ENCODE measurements at regions not wholly inside any gene's neighbourhood (a gene's known extent, or its start where the extent isn't known, plus 50 kb on each side); places are given as distances from the start of the nearest gene placed in this dataset.

GRCh38 chr12:85639834-85640233 lies 196.4 kb downstream of the RASSF9 start:
- DNase-seq (ENCODE audit: low spot score), result no peak

DNA sequence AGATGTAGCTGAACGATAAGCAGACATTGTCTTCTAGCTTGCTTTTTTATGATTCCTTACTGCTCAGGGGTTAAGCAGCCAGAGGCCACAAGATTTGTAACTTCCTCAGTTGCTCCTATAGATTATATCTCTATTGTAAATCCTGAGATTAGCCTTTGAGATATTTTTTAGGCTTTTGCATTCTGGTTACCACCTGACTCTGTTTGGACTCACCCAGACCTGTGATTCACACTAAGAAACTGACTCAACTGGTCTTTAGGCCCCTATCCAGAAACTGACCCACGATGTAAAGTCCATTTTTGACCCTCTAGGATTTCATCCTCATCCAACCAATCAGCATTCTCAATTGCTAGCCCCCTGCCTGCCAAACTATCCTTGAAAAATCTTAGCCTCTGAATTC lies 194.4 kb downstream of the RASSF9 start:
- no peak for DNase-seq (ENCODE audit: low spot score)

GRCh38 chr12:85642288-85642687 lies 193.9 kb downstream of the RASSF9 start:
- no peak for DNase-seq (ENCODE audit: low spot score)

- DNase-seq (ENCODE audit: low spot score), result no peak
Measured at GRCh38 chr12:85642808-85643207, 193.4 kb downstream of the RASSF9 start.

DNA sequence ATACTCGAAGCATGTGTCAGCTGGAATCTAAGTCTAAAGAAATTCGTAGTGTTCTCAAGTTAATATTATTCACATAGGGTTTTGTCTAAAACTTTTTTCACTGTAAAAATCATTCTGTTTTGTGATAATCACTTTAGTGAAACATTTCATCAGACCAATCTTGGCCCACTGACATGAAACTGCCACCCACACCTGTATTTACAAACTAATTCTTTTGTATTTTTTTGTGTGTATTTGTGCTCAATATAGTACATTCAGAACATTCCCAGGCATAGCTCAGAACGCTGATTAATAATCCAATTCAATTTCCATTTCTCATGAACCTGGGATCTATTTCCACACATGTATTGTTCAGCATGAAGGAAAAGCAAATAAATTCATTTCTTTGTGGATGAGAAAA lies 191.7 kb downstream of the RASSF9 start:
- no peak for DNase-seq (ENCODE audit: low spot score)

GRCh38 chr12:85653731-85654455 lies 182.3 kb downstream of the RASSF9 start:
- no peak for DNase-seq (ENCODE audit: low spot score)

DNA sequence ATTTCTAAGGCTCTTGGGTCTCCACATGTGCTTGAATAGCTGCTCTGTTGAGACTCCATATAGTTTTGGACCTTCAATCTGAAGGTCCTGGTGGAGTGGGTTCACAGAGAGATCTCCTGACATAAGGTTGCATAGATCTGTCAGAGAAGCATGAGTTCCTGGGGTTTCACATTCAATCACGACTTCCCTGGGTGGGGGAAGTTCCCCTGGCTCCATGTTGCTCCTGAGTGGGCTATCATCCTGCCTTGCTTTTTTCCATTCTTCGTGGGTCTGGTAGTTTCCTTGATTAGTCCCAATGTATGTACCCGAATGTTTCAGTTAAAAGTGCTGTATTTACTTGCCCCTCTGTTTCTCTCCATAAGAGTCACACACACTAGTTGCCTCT lies 181.8 kb downstream of the RASSF9 start:
- DNase-seq (ENCODE audit: low spot score), result no peak

DNA sequence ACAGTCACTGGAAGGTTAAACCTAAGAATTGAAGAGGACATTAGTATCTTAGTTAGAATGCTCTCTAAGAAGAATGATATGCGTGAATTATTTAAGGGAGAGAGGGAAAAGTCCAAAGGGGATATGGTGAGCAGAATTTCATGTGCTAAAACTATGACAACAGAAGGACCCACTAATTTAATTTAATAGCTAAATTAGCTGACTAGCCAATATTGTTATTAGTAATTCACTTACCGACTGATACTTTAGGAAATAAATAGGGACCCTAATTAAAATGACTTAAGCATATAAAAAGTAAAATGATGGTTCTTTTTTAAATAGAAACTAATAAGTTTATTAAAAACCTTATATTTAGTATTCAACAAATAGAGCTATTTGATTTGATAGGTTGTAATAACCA lies 179.6 kb downstream of the RASSF9 start:
- no peak for DNase-seq (ENCODE audit: low spot score)

DNA sequence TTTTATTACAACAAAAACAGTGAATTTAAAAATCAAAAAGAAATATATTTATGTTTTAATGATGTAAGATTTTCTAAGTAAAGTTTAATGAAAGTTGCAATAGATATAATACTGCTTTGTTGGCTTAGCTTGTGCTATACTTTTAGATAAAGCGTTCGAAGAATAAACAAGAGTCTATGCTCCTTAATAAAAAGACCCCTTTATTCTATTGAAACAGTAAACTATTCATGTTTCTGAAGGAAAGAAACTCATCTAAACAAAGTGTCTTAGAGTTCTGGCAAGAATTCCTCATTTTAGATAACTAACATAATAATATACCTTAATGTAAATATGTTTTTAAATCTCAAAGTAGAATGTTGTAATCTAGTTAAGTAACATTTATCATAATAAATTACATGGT lies 179.0 kb downstream of the RASSF9 start:
- no peak for DNase-seq (ENCODE audit: low spot score)

DNA sequence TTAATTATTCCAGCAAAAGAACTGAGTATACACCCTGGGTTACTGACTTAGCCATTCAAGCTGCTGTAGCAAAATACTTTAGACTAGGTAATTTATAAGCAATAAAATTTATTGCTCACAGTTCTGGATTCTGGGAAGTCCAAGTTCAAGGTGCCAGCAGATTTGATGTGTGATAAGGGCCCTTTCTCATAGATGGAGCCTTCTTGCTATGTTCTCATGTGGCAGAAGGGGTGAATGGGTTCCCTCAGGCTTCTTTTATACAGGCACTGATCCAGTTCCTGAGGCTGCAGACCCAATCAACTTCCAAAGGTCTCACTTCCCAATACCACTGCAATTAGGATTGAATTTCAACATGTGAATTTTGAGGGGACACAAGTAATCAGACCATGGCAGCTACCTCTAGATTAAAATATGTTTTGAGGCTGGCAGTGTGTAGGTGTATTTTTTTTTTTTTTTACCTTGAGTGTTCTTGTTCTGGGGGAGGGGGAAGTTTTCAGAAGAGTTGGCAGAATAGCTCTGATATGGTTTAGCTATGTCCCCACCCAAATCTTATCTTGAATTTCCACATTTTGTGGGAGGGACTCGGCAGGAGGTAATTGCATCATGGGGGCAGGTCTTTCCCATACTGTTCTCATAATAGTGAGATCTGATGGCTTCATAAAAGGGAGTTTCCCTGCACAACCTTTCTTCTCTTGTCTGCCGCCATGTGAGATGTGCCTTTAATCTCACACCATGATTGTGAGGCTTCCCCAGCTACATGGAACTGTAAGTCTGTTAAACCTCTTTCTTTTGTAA lies 178.2 kb downstream of the RASSF9 start:
- DNase-seq (ENCODE audit: low spot score), result no peak

DNA sequence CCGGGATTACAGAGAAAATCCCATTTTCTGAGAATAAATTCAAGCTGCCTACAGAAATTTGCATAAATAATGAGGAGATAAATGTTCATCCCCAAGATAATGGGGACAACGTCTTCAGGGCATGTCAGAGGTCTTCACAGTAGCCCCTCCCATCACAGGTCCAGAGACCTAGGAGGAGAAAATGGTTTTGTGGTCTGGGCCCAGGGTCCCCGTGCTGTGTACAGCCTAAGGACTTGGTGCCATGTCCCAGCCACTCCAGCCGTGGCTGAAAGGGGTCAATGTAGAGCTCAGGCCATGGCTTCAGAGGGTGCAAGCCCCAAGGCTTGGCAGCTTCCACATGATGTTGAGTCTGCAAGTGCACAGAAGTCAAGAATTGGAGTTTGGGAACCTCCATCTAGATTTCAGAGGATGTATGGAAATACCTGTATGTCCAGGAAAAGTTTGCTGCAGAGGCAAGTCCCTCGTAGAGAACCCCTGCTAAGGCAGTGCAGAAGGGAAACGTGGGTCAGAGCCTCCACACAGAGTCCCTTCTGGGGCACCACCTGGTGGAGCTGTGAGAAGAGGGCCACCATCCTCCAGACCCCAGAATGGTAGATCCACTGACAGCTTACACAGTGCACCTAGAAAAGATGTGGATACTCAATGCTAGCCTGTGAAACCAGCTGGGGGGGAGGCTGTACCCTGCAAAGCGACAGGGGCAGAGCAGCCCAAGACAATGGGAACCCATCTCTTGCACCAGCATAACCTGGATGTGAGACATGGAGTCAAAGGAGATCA lies 176.3 kb downstream of the RASSF9 start:
- no peak for DNase-seq (ENCODE audit: low spot score)

DNA sequence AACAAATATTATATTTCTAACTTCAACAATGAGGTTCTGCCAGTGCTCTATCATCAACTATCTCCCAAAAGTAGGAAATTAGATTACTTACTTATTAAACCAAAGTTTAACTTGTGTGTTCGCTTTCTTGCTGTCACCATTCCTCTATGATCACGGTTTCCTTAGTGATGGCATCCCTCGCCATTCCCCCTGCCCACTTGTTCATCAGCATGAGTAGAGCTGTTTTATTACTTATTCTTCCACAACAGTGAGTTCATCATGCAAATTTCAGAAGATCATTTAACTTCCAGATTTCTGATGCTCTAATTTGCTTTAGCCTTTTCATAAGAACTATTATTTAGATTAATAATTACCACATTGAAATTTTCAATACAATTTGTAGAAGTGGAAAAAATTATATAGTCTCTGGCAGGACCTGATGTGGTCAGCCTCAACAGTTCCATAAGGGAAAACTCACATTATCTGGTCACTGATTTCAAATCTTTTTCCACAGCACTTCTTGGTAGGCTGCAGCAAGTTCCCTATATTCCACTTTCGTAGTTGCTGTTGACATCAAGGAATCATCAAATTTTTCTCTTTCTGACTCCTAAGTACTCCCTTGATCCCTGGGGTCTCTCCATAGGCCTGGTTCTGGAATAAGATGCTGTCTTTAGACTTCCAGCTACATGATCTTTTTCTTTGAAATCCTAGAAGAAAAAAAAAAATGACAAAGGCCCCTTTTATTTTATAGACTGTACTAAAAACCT lies 174.6 kb downstream of the RASSF9 start:
- no peak for DNase-seq (ENCODE audit: low spot score)

- DNase-seq (ENCODE audit: low spot score), result no peak
Measured at GRCh38 chr12:85662207-85662602, 174.0 kb downstream of the RASSF9 start.

- DNase-seq (ENCODE audit: low spot score), result no peak
Measured at GRCh38 chr12:85663631-85664030, 172.6 kb downstream of the RASSF9 start.

DNA sequence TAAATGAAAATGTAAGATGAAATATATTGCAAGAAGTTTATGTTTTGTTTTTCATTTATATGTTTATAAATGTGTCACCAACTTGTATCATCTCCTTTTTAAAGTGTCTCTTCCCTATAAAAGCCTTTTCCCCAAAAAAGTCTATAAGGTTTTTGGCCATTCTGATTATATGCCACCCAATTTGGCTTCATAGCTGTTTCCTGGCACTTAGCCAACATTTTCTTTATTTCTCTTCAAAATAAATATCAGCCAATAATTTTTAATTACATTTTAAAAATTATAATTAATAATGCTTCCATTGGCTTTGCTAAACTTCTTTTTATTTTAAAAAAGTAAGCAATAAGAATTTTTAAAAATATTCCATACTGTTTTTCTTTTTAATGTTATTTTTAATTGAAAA lies 171.8 kb downstream of the RASSF9 start:
- no peak for DNase-seq (ENCODE audit: low spot score)

DNA sequence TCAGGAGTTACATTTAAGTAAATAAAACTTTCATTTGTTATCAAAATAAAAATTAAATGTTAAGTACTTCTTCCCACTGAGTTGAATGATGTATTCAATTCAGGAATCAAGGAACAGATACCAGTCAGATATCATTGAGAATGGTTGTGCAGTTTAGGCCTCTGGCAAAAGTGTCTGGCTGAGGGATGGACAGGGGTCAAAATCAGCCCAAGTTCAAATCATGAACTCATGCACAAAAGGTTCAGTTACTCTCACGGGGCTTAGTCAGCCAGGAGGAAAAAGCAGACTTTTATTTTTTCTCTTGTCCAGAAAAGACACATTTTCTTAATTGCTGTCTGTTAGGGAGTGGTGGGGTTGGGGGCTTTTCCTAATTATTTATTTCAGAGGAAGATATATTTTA lies 166.3 kb downstream of the RASSF9 start:
- no peak for DNase-seq (ENCODE audit: low spot score)

- no peak for DNase-seq (ENCODE audit: low spot score)
Measured at GRCh38 chr12:85672436-85672835, 163.8 kb downstream of the RASSF9 start.

DNA sequence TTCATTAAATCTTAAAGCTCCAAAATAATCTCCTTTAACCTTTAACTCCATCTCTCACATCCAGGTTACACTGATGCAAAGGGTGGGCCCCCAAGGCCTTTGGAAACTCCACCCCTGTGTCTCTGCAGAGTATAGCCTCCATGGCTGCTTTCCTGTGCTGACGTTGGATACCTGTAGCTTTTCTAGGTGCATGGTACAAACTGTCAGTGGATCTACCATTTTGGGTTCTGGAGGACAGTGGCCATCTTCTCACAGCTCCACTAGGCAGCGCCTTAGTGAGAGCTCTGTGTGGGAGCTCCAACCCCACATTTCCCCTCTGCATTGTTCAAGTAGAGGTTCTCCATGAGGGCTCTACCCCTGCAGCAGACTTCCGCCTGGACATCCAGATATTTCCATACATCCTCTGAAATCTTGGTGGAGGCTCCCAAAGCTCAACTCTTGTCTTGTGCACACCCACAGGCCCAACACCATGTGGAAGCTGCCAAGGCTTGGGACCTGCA lies 162.2 kb downstream of the RASSF9 start:
- no peak for DNase-seq (ENCODE audit: low spot score)

DNA sequence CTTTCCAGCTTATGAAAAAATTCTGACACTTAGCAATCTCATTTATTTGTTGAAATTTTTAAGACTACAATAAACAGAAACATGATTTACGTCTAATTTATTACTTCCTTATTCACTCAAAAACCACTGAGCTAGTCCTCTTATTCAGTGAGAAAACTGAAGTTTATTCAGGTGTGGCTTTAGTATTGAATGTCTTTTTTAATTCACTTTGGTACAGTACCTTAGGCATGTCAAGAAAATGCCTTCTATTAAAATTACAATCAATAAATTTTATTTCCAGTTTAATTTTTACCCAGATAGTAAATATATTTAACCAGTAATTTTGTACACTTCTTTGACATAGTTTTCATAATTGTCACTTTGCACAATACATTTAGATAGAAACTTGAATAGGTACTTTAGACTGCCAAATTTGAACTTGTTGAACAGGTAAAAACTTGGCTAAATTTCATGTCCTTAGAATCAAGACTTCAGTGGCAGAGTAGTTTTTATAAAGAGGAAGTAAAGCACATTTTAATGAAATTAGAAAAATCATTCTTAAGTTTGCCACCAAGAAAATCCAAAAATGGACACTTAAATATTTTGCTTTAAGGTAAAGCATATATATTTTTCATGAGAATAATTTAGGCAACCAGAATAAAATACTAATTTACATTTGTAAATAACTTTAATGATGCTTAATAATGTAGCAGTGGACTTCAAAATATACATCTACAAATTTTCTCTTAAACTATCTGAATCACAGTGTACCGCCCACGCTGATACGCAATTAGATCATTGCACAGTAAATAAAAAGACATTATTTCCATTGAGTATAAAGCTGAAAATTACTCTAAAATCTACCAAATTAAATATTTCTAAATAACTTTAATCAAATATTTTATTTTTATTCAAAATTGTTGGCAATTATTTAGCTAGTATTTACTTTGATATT lies 159.1 kb downstream of the RASSF9 start:
- DNase-seq (ENCODE audit: low spot score), result no peak

DNA sequence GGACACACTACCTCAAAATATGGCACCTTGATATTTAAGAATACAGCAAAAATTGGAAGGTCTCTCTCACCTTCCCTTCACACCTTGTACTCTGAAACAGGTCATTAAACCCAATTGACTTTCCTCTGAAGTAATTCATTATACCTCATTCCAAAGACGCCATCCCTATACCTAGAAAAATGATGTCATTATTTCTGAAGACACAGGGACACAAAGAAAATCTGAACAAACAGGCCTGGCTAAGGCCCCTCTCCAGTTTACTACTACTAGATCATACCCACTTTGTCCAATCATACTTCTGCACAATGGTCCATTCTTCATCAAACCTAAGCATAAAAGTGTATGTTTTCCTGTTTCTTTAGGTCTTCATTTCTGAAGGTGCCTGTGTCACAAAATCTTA lies 156.9 kb downstream of the RASSF9 start:
- DNase-seq (ENCODE audit: low spot score), result no peak

DNA sequence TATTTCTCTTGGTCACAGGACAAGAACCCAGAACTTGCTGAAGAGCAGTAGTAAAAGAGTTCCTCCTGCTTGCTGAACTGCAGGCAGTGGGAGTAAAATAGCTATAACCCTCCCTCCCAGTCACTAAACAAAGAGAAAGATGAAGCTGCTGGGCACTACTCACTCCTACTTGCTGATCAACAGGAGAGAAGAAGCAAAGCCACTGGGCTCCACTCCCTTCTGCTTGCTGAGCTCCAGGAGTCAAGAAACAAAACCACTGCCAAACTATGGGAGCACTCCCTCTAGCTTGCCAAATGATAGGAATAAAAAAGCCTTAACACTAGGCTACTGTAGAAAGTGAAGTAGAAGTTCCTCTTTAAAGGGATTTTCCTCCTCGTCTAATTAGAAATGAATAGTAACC lies 155.3 kb downstream of the RASSF9 start:
- DNase-seq (ENCODE audit: low spot score), result no peak

All from A172 (cell line).